HG03159 (cell line): ENCODE measurements at regions not wholly inside any gene's neighbourhood (a gene's known extent, or its start where the extent isn't known, plus 50 kb on each side); places are given as distances from the start of the nearest gene placed in this dataset.
A peak's percentile ranks its signal among the peaks of the same experiment; 100 is the strongest.

Experiments
- ATAC-seq: cut with Tn5 transposase; IDR thresholded peaks from one replicate; pipeline ENCODE4 v1.9.1; 2021; ENCODE audit warnings: mild to moderate bottlenecking, moderate library complexity; ENCODE audit not compliant: unreplicated experiment

DNA sequence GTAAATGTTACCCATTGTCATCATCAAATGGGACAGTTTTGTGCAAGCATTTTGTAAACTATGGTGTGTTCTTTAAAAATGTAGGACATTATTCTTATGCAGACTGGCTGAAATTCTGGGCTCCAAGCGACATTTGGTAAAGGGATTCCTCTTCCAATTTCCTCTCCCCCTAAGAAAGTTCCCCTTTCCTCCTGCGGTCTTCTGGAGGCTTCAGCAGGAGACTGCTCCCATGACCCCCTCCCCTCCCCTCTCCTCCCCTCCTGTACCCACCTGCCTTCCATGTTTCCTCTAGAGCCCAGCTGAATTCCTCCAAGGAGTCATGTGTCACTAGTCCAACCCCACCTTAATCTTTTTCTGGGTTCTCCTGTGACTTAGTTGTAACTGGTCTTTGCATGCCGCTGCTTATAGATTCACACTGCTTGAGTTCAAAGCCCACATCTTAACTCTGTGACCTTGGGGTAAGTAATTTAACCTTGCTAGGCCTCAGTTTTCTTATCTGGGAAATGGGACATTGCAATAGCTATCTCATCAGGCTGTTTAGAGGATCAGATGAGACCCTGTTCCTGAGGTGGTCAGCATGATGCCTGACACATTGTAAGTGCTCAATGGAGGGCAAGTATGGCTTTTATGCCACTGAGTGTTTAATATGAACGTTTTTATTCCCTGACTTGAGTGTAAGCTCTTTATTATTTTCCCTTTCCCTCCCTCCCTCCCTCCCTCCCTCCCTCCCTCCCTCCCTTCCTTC, 69.9 kb upstream of the WDR26 start:
- ATAC-seq = no peak

GRCh38 chr1:224505454-224506093, 71.0 kb upstream of the WDR26 start:
- no peak for ATAC-seq

DNA sequence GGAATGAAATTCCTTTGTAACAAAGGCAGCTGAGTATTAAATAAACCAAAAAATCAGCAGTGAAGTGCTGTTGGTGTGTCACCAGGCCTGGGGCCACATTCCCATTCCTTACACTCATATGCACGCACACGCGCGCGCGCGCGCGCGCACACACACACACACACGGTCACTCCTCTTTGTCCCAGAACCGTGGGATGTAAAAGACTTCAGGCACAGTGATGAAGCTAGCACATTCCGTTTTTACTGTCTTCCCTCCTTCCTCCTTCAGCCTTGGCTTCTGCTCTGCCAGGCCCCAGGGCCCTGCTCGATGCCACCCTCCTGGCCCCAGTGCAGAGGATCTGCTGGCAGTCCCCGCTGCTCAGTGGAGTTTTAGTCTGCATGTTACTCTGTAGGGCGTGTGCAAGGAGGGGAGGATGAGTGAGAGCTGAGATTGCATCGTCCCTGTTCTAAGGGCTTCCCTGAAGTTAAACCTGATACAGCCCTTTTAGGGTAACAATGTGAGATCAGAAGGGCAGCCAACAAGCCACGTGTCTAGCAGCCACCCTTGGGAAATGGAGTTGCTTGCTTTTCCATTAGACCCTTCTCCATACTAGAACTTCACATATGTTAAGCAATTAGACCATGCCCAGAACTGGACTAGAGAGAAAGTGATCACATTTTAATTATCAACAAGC, 71.7 kb upstream of the WDR26 start:
- ATAC-seq = no peak

- no peak for ATAC-seq
Measured at GRCh38 chr1:224507771-224508523, 73.3 kb upstream of the WDR26 start.

DNA sequence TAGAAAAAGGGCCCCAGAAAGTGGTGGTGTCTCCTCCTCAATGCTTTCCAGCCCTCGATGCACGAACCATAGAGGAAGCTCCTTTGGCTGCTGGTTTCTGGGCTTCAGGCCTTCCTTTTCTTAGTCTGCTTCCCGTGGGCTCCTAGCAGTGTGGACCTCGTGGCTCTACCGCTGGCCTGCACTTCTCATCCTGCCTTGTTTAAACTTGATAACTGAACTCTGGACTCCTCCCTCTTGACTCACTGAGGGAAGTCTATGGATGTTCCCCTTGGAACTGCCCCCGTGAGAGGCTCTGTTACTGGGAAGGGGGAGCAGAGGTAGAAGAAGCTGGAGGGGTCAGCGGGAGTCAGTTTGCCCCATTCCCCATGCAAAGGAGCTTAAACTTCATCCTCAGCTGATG, 75.3 kb upstream of the WDR26 start:
- no peak for ATAC-seq

GRCh38 chr1:224510880-224511645, 76.5 kb upstream of the WDR26 start:
- ATAC-seq = no peak

DNA sequence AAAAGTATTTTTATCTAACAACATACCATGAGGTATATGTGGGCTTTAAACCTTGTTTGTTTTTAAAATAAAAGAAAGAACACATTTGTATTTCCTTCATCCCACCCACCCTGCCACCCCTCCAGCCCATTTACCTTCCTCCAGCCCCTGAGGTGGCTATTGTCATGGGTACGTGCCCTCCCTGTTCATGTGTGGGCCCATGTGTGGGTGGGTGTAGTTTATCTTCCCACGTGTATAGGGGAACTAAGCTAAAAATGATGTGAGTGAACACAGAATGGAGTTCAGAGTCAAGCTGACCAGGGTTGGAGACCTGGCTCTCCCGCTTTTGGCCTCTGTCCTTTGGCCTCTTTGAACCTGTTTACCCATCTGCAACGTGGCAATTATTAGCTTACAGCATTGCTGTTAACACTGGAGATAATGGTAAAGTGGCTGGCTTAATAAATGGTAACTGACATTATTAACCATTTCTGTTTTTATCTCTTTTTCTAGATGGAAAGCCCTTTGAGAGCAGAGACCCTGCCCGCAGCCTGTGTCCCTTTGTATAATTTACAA, 78.1 kb upstream of the WDR26 start:
- no peak for ATAC-seq

DNA sequence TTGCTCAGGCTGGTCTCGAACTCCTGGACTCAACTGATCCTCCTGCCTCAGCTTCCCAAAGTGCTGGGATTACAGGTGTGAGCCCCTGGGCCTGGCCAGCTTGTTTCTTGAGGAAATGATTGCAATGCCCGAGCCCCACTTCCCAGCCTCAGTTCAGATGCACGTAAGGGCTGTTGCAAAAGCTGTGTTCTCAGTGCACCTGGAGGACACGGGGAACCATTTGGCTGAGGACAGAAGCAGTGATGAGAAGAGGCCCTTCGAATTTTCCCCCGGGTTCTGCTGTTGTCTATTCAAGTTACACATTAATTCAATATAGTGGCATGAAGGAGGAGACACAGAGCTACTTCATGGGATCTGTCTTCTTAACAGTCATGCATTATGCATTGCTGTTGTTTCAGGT, 78.8 kb upstream of the WDR26 start:
- no peak for ATAC-seq

- ATAC-seq = peak; percentile 98
Measured at GRCh38 chr1:224513787-224514209, 79.2 kb upstream of the WDR26 start.

DNA sequence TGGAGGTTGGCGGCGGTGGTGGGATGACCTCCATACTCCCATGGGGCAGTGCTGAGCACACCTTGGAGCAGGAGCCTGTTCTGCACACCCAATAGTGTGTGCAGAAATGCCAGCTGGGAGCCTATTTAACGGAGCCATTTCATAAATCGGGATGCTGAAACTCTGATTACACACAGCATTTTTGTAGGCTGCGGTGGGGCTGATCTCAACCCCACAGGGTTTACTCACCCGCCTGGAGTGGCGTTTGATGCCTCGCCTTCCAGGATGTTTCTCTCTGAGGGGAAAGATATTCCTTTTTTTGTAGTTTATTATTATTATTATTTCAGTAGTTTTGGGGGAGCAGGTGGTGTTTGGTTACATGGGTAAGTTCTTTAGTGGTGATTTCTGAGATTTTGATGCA, 82.6 kb upstream of the WDR26 start:
- no peak for ATAC-seq

DNA sequence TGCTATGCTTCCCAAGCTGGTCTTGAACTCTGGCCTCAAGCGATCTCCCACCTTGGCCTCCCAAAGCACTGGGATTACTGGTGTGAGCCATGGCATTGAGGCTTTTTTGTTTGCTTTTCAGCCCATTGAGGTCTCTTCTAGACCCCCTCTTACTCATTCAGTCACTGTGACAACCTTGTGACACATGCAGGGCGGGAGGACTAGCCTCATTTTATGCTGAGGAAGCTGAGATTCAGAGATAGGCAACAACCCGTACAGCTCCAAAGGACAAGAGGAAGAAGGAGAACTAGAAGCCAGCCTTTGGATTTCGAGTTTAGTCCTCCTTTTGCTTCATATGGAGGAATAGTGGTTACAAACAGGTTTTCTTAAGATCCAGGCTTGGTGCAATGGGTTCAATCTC, 83.9 kb upstream of the WDR26 start:
- ATAC-seq = no peak

- ATAC-seq = no peak
Measured at GRCh38 chr1:224519874-224520273, 85.3 kb upstream of the WDR26 start.

DNA sequence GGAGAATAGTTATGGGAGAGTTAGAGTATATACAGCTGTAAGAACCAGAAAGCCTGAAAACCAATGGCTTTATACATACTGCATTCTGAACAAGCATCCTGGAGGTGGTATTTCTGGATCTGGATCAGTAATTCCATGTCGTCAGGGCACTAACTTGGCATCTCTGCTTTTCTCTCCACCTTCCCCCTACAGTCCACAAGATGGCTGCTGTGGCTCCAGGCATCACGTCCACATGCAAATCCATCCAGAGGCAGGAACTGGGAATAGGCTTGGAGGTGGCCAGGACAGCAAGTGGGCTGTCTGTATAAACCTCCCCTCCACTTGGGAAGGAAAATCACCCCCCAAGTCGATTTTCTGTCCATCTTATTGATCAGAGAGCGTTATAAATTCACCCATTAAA, 86.2 kb upstream of the WDR26 start:
- no peak for ATAC-seq

- no peak for ATAC-seq
Measured at GRCh38 chr1:224521904-224522734, 87.5 kb upstream of the WDR26 start.

GRCh38 chr1:224523676-224524075, 89.1 kb upstream of the WDR26 start:
- no peak for ATAC-seq

GRCh38 chr1:224524679-224525078, 90.1 kb upstream of the WDR26 start:
- ATAC-seq = no peak

DNA sequence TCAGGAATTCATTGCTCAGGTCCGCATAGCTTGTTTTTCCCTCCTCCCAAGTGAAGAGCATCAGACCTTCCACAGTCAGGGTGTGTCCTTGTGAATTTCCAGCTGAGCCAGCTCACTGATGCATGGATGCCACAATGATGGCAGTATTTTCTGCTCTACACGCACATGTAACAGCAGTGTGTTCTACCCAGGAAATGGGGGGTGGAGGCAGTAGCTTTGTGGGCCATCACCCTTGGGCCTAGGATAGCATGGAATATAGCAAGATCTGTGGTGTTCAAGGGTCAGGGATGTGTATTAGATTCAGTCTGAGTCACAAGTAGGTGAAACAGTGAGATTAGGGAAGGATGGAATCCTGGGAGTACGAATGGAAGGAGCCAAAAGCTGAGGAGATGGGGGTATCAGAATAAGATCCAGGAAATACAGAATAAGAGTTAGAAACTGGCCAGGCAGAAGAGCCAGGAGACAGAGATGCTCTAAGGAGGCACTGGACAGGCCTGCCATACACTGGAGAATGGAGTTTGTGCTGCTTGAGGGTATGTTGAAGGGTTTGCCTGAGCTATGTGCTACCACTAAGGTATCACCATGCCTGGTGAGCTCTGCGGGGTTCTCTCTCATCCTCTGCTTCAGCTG, 90.6 kb upstream of the CNIH3 start:
- ATAC-seq = no peak

- no peak for ATAC-seq
Measured at GRCh38 chr1:224526771-224527170, 89.3 kb upstream of the CNIH3 start.

DNA sequence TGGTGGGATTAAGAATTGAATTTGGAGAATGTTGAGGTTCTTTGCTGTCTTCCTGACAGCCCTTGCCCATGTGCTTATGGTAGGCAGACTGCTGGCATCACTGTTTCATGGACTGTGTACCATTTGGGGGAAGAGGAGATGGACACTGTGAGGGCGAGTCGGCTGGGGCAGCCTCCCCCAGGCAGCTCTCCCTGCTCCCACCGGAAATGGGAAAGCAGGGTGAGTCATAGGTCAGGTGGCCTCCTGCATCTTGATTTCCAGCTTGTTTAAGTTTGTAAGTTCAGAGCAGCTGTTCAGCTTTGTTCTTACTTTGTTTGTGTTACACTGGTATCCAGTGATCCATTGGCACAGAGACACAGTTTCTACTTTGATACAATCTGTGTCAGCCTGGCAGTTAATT, 87.2 kb upstream of the CNIH3 start:
- ATAC-seq = no peak
